GM18498 (cell line): ENCODE measurements at regions not wholly inside any gene's neighbourhood (a gene's known extent, or its start where the extent isn't known, plus 50 kb on each side); places are given as distances from the start of the nearest gene placed in this dataset.
"Not testable (repeated sequence)": the region's sequence is repeated elsewhere in the genome, so short reads cannot be mapped to it uniquely, and the experiment has no call there.

Source experiments
- ATAC-seq: cut with Tn5 transposase; IDR thresholded peaks from one replicate; pipeline ENCODE4 v1.9.1; 2021; ENCODE audit warnings: mild to moderate bottlenecking, moderate library complexity; ENCODE audit not compliant: unreplicated experiment

DNA sequence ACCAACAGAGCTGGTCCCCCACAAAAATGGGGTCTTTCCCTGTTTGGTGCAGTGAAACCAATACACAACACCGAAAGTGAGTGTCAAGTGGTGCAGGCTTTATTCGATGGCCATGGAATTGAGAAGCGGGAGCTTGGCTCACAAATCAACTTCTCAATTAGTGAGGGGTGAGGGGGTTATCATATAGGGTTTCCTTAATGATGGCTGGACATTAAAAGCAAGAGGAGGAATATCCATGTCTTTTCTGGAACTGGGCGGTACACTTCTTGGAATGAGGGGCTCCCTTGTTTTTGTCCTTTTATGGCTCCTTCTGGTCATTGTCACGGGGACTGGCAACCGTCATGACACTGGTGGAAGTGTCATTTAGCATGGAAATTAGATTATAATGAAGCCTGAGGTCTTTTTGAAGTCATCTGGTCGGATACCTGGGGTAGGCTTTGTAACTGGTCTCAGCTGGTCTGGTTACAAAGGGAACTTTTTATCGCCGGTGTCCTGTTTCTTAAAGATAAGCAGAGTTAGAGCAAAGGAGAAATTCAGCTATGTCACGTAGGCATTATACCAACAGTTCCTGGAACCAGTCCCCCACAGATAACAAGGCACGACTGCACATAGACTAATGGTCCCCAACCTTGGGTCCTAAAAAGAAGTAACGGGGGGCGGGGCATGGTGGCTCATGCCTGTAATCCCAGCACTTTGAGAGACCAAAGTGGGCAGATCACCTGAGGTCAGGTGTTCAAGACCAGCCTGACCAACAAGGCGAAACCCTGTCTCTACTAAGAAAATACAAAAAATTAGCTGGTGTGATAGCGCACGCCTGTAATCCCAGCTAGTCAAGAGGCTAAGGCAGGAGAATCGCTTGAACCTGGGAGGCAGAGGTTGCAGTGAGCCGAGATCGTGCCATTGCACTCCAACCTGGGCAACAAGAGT, 93.5 kb upstream of the NDUFV2 start:
- no peak for ATAC-seq

DNA sequence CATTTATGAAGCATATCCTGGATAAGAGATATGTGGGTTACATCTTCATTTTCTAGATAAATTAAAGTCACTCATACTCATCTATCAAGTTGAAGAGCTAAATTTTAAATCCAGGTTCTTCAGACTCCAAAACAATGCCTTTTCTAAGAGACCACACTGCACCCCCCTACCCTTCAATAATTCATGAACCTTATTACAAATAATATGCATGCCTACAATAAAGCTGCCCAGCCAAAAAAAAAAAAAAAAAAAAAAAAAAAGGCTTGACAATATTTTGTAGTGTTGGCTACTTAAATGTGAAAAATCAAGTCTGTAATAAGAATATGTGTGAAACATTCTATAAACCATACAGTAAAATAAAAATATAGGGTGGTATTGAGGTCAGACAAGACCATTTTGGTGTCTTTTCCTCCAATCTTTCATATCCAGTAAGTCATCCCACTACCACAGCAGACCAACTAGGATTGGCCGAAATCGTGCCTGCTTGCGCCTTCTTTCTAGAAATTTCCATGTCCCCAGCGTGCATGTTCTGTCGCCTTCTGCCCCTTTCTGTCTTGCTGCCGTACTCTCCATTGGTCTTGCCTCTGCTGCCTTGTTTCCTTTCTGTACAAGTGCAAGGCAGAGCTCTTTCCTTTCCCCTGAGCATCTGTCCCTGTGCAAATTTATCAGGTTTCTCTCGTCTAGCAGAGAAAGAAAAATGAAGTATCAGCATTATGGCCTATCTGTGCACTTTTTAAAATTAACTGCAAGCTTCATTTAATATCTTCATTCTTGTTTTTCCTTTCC, 92.6 kb upstream of the NDUFV2 start:
- ATAC-seq, result no peak

DNA sequence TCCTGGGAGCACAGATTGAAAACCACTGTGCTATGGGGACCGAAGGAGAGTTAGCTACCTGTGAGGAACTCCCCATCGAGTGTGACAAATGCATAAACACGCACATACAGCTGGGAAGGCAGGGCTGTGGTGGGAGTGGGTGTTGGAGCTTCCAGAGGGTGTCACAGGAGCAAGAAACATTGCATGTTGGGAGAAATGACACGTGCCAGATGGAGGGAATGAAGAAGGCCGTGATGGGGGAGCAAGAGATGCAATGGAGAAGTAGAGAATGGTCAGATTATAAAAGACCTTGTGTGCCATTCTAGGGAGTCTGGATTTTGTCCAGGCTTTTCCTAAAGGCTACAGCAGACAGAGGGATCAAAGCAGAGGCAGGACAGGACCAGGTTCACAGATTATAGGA, 91.1 kb upstream of the NDUFV2 start:
- no peak for ATAC-seq

DNA sequence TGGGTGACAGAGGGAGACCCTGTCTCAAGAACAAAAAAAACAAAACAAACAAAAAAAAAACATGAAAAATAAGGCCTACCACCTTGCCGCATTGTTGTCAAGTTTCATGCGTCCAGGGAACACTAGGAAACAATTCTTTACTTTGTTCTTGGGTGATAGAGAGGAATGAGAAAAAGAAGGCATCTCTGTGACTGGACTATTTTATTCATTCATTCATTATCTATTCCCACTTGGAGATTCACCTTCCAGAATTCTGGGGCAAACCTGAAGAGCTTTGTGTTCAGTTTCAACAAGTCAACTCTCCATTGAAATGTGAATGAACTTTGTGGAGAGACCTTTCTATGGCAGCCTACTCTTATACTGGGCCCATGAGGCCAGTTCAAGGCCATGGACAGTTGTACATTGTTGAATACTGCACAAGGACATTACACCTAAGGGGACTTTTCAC, 88.5 kb upstream of the NDUFV2 start:
- no peak for ATAC-seq

DNA sequence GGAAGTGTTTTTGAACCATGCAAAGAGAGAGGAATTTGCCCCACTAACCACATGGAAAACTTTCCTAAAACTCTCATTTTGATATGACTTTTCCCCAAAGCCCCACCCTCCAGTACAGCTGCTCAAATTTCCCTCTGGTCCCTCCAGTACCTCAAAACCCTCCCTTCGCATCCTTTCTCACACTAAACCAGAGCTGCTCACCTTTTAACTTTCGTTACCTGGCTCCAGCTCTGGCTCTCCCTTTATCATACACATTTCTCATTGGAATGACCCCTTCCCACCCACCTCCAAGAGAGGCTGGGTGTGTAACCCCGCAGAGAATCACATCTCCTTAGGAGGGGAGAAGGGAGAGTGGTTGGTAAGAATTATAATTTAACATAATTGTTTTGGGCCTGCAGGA, 86.8 kb upstream of the NDUFV2 start:
- ATAC-seq, result no peak

DNA sequence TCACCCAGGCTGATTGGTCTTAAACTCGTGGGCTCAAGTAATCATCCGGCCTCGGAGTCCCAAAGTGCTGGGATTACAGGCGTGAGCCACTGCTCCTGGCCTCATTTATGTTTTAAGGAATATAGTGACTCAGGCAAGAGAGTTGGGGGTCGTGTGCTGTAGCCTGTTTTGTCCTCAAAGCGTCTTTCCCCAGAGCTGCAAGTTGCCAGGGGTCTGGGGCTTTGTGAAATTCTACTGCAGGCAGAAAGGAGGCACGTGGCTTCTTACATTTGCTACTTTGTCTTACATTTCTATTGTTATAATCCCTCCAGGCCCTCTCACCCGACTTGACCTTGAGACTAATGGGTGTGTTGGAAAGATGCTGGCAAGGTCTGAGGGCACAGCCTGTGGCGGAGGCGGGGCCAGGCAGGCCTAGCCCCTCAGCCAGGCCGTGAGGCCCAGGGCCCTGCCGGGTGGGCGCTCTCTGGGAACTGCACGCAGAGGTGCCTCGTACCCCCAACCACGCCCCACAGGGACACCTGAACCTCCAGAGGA, 85.8 kb upstream of the NDUFV2 start:
- ATAC-seq, result peak; percentile 46

DNA sequence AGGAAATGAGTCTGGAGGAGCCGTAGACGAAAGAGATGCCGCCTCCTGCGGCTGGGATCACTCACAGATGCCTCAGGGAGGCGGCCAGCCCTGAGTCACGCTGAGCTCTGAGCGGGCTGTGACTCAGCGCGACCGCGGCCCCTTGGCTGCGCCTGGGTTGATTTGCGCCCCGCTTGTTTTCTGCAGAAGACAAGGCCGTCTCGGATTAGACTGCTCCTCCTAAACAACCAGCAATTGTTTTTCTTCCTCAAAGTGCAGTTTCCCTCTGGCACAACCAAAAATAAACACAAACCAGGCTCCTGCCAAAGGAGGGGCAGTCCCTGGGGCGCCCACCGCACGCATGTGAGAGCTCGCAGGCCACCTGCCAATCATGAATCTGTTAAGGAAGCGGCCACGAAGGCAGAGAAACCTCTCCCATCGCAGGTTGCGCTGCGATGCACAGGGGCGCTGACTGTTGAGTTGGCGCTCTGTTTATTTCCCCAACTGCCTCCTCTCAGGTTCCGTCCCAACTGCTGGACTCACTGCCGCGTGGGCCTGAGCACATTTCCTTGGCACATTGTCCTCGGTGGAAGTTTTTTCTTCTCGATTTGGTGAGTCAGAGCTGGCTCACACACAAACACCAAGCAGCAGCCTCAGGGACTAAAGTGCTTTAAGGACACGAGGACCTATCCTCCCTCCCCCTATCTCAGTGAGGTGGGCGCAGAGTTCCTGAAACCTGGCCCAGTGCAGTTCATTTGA, 85.2 kb upstream of the NDUFV2 start:
- peak; percentile 93 for ATAC-seq

DNA sequence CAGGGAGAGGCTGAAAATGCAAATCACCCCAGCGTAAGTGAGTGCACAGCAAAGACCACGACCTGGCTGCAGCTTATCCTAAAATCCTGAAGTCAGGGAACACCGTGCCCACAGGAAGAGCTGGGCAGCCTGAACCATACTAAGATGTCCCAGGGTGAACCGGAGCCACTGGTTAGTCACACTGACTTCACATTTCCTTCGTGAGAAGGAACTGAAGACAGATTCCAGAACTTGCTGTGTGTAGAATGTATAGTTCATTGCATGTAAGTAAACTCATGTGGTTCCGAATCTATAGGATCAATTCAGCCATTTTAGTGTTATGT, 84.6 kb upstream of the NDUFV2 start:
- no peak for ATAC-seq

DNA sequence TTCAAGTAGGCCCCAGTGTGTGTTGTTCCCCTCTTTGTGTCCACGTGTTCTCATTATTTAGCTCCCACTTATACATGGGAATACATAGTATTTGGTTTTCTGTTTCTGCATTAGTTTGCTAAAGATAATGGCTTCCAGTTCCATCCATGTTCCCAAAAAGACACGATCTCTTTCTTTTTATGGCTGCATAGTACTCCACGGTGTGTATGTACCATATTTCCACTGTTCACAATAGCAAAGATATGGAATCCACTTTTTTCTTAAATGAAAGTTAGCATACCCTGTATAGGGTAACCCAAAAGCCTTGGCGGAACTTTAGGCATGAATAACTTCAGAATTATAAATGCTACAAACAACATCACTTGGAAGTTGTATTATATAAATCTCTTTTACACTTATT, 83.4 kb upstream of the NDUFV2 start:
- ATAC-seq, result no peak

DNA sequence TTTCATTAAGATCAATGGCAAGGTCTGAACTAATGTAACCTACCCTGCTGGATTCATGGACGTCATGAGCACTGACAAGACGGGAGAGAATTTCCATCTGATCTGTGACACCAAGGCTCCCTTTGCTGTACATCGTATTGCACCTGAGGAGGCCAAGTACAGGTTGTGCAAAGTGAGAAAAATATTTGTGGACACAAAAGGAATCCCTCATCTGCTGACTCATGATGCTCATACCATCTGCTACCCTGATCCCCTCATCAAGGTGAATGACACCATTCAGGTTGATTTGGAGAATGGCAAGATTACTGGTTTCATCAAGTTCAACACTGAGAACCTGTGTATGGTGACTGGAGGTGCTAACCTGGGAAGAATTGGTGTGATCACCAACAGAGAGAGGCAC, 82.3 kb upstream of the NDUFV2 start:
- no peak for ATAC-seq

DNA sequence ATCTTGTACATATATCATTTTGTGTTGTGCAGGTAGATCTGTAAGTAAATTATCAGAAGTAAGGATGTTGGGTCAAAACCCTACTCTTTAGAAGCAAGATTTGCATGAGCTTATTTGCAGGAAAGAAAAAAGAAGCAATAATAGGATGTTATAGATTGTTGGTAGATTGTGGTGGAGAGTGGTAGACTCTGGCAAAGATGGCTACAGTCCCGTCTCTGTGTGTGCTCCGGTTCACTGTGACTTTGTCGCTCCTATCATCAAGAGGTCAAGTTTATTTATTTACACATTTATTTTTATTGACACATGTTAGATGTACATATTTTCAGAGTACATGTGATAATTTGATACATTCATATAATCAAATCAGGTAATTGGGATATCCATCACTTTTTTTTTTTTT, 81.0 kb upstream of the NDUFV2 start:
- no peak for ATAC-seq

DNA sequence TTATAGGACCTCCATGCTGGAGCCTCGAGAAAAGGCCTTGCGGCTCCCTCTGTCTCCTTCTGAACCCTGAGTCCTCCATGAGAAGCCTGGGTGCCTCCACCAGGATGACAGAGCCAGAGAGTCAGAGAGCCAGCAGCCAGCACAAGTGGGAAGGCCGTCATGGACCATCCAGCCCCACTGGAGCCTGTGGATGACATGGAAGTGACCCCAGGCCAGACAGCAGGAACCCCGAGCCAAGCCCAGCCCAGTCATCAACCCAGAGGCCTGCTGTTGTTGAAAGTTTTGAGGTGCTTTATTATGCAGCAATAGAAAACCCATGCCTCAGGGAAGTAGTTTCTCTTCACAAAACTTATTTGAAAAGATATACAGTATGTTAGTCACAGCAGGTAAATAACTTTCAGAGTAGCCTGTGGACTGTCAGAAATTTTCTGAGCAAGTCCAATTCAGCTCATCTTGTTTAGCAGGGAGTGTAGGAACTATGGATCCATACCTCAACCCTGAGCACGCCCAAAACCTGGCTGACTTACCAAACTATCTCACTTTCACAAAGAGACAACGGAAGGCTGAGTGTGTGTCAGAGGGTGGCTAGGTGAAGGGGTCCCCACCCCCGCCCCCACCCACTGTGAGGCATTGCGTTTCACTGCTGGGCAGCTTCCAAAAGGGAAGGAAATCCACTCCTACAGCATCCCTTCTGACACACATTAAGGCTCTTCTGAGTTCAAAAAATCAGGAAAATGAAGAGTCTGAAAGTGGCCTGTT, 79.9 kb upstream of the NDUFV2 start:
- no peak for ATAC-seq

DNA sequence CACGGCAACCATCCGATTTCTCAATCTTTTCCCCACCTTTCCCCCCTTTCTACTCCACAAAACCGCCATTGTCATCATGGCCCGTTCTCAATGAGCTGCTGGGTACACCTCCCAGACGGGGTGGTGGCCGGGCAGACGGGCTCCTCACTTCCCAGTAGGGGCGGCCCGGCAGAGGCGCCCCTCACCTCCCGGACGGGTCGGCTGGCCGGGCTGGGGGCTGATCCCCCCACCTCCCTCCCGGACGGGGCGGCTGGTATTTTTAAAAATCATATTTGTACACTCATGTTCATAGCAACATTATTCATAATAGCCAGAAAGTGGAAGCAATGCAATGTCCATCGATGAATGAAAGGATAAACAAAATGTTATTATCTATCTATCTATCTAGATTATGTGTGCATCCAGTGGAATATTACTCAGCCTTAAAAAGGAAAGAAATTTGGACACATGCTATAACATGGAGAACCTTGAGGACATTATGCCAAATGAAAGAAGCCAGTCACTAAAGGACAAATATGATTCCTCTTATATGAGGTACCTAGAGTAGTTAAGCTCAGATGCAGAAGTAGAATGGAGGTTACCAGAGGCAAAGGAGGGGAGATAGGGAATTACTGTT, 78.4 kb upstream of the NDUFV2 start:
- not testable (repeated sequence) for ATAC-seq

DNA sequence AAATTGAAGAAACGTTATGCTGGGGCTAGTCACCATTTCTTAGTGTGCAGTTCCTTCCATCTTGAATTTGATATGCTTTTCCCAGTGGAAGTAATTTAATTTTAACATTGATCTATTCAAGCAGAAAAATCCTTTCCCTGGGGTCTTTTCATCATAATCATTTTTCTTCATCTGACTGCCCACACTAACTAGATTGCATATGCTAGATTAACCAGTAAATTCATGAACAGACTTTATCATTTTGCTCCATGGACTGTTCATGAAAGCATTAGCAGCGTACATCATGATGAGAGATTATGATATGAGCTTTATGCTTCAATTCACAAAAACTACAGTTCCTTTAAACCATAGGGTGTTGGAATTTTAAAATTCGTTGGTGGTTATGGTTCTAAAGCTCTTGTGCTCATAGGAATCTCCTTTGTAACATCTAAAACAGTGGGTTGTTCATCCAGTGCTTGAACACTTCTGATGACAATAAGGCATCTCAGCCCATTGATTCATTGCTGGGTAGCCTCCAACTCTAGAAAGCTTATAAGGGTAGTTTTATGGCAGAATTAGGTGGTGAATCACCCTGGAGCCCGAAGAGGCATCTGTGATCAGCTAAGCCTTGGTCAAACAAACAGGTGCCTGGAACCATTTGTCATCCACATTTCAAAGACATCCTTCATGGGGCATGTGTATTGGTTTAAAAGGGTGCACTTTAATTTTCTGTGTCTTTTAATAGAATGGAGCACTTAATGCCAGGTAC, 77.2 kb upstream of the NDUFV2 start:
- no peak for ATAC-seq

DNA sequence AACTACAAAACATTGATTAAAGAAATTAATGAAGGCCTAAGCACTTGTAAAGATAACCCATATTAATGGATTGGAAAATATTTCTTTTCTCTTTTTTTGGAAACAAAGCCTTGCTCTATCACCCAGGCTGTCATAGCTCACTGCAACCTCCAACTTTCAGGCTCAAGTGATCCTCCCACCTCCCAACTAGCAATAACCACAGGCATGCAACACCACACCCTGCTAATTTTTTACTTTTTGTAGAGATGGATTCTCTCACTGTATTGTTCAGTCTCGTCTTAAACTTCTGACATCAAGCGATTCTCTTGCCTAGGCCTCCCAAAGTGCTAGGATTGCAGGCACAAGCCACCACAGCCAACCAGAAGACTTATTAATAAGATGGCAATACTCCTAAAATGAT, 73.4 kb upstream of the NDUFV2 start:
- no peak for ATAC-seq

DNA sequence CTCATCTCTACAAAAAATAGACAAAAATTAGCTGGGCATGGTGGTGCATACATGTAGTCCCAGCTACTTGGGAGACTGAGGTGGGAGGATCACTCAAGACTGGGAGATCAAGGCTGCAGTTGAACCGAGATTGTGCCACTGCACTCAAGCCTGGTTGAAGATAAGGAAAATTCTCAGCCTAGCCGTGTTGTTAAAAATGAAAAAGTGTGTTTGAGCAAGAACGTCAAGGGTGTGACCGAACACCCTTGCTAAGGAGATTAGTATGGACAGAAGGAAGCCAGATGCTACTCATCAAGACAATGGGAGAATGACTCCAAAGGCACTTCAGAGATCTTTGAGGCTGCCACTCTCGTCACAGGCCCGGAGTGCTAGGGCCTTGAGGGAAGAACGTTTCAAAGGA, 70.0 kb upstream of the NDUFV2 start:
- no peak for ATAC-seq

DNA sequence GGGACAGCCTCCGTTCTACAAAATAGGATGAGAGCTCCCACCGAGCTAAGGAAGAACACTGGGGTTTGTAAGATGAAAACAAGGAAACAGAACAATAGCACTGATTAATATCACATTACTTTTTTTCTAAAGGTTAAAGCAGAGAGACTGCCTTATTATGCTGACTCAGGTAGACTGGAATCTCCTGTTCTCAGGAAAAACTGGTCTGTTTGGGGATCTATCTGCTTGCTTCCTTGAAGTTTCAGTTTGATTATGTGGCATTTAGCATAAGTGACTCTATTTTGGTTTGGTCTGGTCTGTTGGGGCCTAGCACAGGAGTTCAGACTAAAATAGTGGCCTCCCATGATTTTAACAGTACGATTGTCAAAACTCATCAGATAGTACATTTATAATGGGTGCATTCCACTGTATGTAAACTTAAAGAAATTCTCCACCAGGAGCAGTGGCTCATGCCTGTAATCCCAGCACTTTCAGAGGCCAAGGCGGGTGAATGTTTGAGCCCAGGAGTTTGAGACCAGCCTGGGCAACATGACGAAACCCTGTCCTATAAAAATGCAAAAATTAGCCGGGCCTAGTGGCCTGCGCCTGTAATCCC, 64.1 kb upstream of the NDUFV2 start:
- ATAC-seq, result no peak

DNA sequence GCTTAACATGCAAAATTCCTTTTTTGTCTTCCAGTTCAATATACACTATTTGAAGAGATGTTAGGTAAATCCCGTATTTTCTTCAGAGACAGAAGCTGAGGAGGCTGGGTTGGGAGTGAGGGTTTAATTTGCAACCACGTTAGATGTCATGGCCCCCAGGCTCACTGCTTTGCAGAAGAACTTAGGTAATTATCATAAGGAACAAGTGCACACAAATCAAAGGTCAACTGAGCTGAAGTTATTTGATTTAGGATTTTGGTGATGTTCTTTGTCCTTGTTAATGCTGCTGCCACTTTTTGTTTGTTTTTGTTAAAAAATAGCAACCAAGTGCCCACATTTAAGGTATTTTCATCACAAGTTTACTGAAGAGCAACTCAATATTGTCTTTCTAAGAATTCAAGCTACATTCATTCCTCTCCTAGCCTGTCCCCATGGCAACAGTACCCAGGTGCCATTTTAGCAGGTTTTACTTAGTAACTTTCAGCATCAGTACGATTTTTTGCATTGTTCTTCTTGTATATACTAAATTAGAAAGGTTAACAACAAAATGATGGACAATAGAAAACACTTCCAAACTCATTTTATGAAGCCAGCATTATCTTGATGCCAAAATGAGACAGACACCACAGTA, 62.9 kb upstream of the NDUFV2 start:
- no peak for ATAC-seq
